Osteoblast (primary cell): ENCODE measurements at regions not wholly inside any gene's neighbourhood (a gene's known extent, or its start where the extent isn't known, plus 50 kb on each side); places are given as distances from the start of the nearest gene placed in this dataset.

Experiments used
- DNase-seq: peaks from one replicate; pipeline ENCODE4 v3.0.0; 2011; ENCODE audit warnings: low spot score, mixed read lengths; ENCODE audit not compliant: insufficient read length; ENCODE audit errors: missing footprints
- H2AFZ ChIP-seq: 2 replicates; pipeline ENCODE4 v1.6.0; 2011; ENCODE audit warnings: mild to moderate bottlenecking, low read length
- H3K27ac ChIP-seq: 2 replicates; pipeline ENCODE4 v1.5.1; 2011; ENCODE audit warnings: mild to moderate bottlenecking, low read depth, low read length, moderate library complexity
- H3K27me3 ChIP-seq: 2 replicates; pipeline ENCODE4 v1.6.0; 2012; ENCODE audit warnings: mild to moderate bottlenecking, control low read depth, inconsistent platforms, low read length, moderate library complexity; ENCODE audit not compliant: insufficient read depth
- H3K36me3 ChIP-seq: 2 replicates; pipeline ENCODE4 v1.5.1; 2011; ENCODE audit warnings: mild to moderate bottlenecking, low read length, control low read depth, moderate library complexity; ENCODE audit not compliant: insufficient read depth
- H3K4me1 ChIP-seq: 2 replicates; pipeline ENCODE4 v1.5.1; 2011; ENCODE audit warnings: mild to moderate bottlenecking, low read length, control low read depth, moderate library complexity; ENCODE audit not compliant: insufficient read depth
- H3K4me2 ChIP-seq: 2 replicates; pipeline ENCODE4 v1.6.0; 2011; ENCODE audit warnings: mild to moderate bottlenecking, low read length; ENCODE audit not compliant: insufficient read depth
- H3K4me3 ChIP-seq: fragments of 200-600 bp; sonication (generic); 3 replicates; pipeline ENCODE4 v1.5.1; 2012; ENCODE audit warnings: mild to moderate bottlenecking, low read length, inconsistent platforms; ENCODE audit not compliant: insufficient read depth
- H3K79me2 ChIP-seq: 2 replicates; pipeline ENCODE4 v1.6.0; 2012; ENCODE audit warnings: mild to moderate bottlenecking, low read length, control low read depth, inconsistent platforms; ENCODE audit not compliant: insufficient read depth
- H3K9me3 ChIP-seq: 2 replicates; pipeline ENCODE4 v1.5.1; 2011; ENCODE audit warnings: low read depth, low read length, control low read depth
- H4K20me1 ChIP-seq: 2 replicates; pipeline ENCODE4 v1.6.0; 2012; ENCODE audit warnings: mild to moderate bottlenecking, low read length, control low read depth; ENCODE audit not compliant: insufficient read depth
- TF ChIP-seq, protein P1 (sequence below): IDR thresholded peaks from 2 replicates; pipeline ENCODE4 v1.5.1; 2011; ENCODE audit warnings: mild to moderate bottlenecking, low read depth, low read length, moderate library complexity; ENCODE audit errors: extremely low read depth

DNA sequence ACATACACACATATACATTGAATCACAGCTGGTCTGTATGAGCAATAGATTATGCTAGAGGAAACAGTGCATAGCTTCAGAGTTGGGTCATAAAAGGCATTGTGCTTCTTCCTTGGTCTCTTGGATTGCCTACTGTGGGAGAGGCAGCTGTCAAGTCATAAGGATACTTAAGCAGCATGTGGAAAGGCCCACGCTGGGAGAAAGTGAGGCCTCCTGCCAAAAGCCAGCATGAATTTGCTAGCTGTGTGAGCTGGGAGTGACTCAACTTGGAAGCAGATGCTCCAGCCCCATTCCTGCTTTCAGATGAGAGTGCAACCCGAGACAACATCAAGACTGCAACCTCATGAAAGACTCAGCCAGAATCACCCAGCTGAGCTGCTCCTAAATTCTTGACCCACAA, 311.9 kb upstream of the TBX3 start:
- Histone ChIP-seq H3K9me3 (peaks cover 3% of the 10 kb centered on the region), H3K4me2 (no peak overlapping the region), H3K4me3 (no peak overlapping the region), H3K36me3 (no peaks in the 10 kb centered on the region), H3K27me3 (no peaks in the 10 kb centered on the region), H4K20me1 (no peaks in the 10 kb centered on the region), H3K79me2 (no peaks in the 10 kb centered on the region), H3K27ac (no peak overlapping the region), H3K4me1 (no peaks in the 10 kb centered on the region), H2AFZ (no peak overlapping the region)
- TF ChIP-seq, protein P1, sequence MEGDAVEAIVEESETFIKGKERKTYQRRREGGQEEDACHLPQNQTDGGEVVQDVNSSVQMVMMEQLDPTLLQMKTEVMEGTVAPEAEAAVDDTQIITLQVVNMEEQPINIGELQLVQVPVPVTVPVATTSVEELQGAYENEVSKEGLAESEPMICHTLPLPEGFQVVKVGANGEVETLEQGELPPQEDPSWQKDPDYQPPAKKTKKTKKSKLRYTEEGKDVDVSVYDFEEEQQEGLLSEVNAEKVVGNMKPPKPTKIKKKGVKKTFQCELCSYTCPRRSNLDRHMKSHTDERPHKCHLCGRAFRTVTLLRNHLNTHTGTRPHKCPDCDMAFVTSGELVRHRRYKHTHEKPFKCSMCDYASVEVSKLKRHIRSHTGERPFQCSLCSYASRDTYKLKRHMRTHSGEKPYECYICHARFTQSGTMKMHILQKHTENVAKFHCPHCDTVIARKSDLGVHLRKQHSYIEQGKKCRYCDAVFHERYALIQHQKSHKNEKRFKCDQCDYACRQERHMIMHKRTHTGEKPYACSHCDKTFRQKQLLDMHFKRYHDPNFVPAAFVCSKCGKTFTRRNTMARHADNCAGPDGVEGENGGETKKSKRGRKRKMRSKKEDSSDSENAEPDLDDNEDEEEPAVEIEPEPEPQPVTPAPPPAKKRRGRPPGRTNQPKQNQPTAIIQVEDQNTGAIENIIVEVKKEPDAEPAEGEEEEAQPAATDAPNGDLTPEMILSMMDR = no peak
- DNase-seq = no peak

DNA sequence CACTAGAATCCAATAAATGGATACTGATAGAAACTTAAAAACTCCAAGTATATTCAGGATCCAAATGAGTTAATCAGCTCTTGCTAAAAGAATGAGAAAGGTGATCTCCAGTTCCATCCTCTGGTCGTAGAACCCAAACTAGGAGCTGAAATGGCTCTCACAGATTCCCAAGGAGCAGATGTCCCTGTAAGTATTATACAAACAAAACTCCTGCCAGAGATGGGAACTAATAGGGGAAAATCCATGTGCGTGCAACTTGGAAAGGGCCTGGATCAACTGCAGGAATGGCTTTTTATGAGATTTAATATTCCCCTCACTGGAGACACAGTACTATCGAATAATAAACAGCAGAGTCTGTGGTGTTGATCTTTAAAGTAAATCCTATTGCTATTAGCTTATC, 309.2 kb upstream of the TBX3 start:
- TF ChIP-seq, protein P1 = no peak

DNA sequence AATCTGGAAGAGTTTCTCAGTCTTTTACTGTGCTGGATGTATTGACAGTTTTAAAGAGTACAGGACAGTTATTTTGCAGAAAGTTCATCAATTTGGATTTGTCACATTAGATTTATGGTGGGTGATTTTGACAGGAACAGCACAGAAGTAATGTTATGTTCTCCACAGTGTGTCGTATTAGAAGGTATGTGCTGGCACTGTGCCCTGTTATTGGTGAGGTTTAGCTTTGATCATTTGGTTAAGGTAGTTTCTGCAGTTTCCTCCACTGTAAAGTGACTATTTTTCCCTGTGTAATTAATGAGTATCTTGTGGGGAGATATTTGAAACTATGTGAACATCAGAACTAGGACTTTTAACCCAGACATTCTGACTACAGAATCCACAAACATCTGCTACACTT, 308.5 kb upstream of the TBX3 start:
- Histone ChIP-seq H3K4me3 (no peak overlapping the region), H3K4me2 (no peak overlapping the region), H3K9me3 (peaks cover 3% of the 10 kb centered on the region), H3K27me3 (no peaks in the 10 kb centered on the region), H2AFZ (no peak overlapping the region), H4K20me1 (no peaks in the 10 kb centered on the region), H3K36me3 (no peaks in the 10 kb centered on the region), H3K4me1 (no peaks in the 10 kb centered on the region), H3K79me2 (no peaks in the 10 kb centered on the region), H3K27ac (no peak overlapping the region)
- no peak for DNase-seq
- TF ChIP-seq, protein P1 = no peak

More for the DNA sequence above, 309.2 kb upstream of the TBX3 start:
- Histone ChIP-seq H3K36me3 (no peaks in the 10 kb centered on the region), H2AFZ (no peak overlapping the region), H3K9me3 (peaks cover 3% of the 10 kb centered on the region), H3K4me3 (no peak overlapping the region), H3K27me3 (no peaks in the 10 kb centered on the region), H4K20me1 (no peaks in the 10 kb centered on the region), H3K4me1 (no peaks in the 10 kb centered on the region), H3K79me2 (no peaks in the 10 kb centered on the region), H3K27ac (no peak overlapping the region), H3K4me2 (no peak overlapping the region)
- no peak for DNase-seq

DNA sequence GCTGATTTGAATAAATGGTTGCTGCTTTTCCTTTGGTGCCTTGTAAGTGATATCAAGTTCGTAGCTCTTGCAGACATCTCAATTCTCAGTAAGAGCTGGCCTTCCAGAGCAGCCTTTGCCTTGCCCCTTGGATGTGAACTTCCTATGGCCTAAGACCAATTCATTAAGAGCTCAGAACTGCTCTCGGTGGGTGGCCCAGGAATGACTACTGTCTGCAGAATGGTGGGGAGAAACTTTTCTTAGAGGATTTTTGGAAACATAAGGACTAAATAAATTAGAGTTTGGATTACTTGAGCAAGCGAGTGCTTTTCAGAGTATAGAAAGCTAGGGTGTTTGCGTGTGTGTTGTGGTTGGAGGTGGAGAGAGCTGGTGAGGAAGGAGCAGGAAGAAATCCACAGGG, 306.4 kb upstream of the TBX3 start:
- Histone ChIP-seq H3K9me3 (no peaks in the 10 kb centered on the region), H2AFZ (no peak overlapping the region), H3K4me1 (no peaks in the 10 kb centered on the region), H3K27ac (no peak overlapping the region), H3K4me3 (no peak overlapping the region), H4K20me1 (no peaks in the 10 kb centered on the region), H3K36me3 (no peaks in the 10 kb centered on the region), H3K4me2 (no peak overlapping the region), H3K79me2 (no peaks in the 10 kb centered on the region), H3K27me3 (no peaks in the 10 kb centered on the region)
- TF ChIP-seq, protein P1 = no peak
- no peak for DNase-seq
